GM21423 (cell line): ENCODE measurements at regions not wholly inside any gene's neighbourhood (a gene's known extent, or its start where the extent isn't known, plus 50 kb on each side); places are given as distances from the start of the nearest gene placed in this dataset.
"Not testable (repeated sequence)": the region's sequence is repeated elsewhere in the genome, so short reads cannot be mapped to it uniquely, and the experiment has no call there.

ENCODE experiments used
- ATAC-seq: cut with Tn5 transposase; IDR thresholded peaks from one replicate; pipeline ENCODE4 v1.9.1; 2021; ENCODE audit warnings: mild to moderate bottlenecking, moderate library complexity; ENCODE audit not compliant: unreplicated experiment

DNA sequence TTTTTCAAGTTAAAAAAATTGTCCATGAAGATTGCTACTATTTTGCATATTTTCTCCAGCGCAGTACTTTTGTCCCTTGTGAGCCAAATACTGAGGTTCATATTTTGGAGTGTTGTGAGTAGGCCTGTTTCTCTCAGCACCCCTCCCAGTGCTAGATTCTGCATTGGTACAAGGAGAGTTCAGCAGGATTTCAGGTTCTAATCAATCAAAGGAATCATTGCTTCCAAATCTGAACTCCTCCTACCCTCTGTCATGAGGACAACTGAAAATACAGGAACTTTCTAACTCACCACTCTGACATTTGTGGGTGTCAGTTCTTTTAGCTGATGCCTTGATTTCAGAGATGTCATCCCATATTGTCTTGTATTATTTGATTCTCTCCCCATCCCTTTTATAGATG lies 299.9 kb downstream of the FZD1 start:
- no peak for ATAC-seq

DNA sequence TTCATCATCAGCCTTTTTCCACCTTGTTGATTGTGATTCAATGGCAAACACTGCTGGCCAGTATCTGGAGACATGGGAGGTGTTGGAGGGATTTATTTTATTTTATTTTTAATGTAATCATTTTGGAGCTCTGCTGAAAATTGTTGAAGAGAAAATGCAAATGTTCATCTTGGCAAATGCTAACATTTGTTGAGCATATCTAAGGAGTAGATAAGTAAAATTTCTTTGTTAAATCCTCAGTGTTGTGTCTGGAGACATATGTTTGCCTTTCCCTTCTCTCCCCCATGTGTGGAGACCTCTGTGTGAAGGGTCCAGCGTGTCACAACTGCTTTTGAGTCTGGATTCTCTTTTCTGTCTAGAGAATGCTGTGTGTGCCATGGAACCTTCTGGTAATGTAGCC lies 300.3 kb downstream of the FZD1 start:
- ATAC-seq: no peak

DNA sequence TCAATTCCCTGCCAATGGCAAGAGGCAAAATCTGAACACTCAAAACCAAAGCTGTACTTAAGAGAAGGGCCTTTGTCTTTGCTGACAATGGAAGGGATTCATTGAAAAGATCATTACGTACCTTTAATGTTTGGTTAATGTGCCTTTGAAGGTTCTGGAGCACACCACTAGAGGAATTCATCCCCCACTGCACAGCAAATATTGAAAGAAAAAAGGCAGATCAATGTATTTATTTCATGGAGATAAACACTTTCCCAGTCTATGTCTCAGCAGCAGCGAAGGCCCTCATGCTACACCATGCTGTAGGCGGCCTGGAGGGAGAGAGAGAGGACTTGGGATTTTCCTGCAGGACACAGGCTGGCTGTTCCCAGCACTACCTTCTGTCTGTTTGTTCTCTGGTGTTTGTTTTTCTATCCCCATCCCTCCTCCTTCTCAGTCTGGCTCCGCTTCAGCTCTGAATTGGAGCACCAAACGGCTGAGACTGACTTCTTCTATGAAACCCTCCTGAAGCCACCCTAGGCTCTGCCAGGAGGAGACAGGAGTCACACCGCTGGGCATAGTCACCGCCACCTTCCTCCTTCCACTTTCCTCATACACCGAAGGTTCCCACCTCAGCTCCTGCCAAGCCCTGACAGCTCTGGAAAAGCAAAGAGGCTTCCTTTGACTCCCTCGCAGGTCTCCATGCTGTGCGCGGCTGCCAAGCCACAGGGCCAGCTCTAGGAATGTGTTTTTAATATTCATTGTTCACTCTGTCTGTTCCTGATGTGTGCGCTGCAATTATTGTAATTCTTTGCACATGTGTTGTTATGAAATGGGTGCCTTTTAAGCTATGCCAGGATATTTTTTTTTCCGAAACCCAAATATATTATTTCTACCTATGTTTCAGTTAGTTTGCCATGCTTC lies 301.5 kb downstream of the FZD1 start:
- no peak for ATAC-seq

DNA sequence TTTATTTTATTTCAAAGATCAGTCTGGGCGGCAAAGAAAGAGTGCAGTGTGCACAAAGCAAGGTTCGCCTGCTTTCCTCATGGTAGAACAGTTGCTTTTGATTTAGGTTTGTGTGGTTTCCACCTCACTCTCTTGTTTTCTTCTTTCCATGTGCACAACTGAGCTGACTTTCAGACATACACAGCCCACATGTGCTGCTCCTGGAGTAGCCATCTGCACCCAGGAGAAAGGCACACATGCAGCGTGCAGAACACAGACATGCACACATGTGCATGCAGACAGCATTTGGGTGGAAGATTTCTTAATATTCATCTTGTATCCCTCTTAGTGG lies 302.1 kb downstream of the FZD1 start:
- ATAC-seq: no peak

DNA sequence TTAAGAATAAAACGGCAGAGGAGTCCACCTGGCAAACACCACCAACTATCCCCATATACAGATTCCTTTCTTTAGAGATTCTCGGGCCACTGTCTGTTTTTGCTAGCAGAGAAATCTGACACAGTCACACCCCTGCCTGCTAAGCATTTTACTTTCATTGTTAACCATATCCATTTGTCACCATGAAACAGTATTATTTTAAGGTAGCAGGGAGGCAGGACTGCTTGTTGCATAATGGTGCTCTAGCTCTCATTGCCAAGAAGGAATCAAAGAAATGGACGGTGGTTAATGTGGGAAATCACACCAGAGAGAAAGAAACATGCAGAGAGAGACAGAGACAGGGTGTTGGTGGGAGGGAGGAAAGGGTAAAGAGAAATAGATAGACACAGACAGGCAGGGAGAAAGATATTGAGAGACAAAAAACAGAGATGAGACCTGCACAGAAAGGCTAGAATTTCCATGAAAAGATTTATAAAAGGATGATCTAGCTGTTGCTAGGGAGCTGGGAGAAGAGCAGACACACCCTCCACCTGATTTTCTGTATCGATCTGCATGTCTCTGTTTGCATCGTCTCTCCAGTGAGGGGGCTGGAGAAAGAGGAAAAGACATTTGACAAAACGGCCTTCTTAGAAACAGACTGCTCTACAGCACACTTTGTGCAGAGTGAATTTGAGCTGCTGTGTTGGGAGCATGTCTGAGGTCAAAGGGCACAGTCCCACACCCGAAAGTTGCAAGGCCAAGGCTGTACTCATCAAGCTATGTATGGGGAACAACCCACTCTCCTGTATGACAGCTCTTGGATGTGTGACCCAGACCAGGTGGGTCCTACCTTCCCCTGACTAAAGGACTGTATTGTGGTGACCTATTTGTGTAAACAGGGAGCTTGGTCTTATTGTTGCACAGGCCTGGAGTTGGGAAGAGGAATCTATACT lies 303.1 kb downstream of the FZD1 start:
- no peak for ATAC-seq

DNA sequence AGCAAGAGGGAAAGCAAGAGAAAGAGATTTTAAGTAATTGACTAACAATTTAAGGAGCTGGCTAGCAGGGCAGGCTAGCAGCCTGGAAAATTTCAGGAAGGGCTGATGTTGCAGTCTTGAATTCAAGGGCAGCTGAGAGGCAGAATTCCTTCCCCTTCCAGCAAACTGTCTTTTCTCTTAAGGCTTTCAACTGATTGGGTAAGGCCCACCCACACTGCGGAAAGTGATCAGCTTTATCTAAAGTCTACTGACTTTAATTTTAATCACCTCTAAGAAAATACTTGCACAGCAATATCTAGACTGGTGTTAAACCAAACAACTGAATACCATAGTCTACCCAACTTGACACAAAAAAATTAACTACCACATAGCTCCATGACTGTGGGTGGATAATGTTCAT lies 303.9 kb downstream of the FZD1 start:
- no peak for ATAC-seq

DNA sequence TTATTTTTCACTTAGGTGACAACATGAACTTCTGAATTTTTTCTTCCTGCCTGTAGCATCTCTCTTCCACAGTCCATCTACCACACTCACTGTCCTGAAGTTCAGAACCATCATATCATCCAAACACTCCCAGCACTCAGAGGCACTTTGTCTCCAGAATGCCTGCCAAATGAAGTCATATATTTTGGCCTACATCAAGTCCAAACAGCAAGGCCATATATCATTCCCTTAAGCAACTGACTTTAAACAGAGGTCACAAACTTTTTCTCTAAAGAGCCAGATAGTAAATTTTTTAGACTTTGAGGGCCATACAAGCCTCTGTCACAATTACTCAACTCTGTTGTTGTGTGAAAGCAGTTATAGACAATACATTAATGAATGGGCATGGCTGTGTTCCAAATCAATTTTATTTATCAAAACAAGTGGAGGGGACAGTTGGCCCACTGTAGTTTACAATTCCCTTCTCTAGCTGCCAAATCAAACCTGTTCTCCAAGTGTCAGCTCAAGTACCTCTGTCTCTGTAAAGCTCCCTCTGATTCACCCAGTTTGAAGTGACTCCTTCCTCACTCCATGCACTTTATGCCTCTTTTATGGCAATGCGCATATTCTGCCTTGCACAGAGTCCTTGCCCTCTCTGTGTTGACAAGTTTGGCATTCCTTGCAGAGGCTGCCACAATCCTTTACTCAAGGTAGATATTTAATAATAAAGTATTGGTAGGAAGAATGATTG lies 305.7 kb downstream of the FZD1 start:
- ATAC-seq: no peak

DNA sequence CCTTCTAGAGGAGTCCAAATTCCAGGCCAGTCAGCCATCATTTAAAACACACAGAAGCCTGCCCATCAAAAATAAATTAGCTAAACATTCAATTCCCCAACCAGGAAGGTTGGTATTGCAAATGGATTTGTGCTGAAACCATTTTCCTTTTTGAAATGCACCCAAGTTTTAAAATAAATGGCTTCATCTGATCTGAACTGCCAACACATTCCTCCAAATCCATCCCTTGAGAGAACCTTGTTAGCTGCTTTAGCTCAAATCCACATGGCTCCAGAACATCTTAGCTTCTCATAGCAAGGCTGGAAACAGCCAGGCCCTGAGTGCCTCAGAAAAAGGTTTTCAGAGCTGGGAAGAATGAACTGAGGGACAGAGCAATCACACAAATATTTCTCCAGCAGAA lies 306.3 kb downstream of the FZD1 start:
- no peak for ATAC-seq

DNA sequence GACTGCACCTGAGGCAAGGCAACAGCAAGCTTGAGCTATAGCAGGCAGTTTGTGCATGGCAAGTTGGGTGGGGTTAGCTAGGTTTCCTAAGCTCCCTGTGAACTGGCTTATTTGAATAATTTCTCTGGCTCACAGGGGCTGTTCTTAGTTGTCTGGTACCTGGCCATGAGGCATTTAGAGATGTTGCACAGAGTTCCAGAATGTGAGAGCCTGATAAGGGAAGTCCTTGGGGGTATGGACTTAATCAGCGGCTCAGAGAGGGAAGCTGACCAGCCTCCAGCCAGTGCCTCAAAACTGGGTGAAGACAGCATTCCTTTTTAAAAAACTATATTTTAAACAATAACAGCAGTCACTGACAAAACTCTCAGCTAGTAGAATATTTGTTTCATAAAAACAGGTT lies 307.4 kb downstream of the FZD1 start:
- no peak for ATAC-seq

DNA sequence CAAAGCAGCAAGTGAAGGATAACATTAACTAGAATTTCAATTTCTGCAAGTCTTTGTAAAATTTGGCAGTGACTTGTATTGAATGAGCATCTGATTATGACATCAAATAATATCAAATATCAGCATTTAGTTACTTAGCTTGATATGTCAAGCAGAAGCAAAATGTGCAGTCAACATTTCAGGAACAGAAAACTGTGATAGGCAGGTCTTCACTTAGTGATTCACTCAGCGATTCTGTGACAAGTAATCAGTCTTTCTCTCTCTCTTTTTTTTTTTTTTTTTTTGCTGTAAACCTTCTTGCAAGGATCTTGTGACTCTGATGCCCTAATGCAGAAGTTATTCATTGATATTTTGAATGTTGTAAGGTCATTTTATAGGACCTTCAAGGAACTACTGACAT lies 307.1 kb downstream of the MTERF1 start:
- ATAC-seq: no peak

DNA sequence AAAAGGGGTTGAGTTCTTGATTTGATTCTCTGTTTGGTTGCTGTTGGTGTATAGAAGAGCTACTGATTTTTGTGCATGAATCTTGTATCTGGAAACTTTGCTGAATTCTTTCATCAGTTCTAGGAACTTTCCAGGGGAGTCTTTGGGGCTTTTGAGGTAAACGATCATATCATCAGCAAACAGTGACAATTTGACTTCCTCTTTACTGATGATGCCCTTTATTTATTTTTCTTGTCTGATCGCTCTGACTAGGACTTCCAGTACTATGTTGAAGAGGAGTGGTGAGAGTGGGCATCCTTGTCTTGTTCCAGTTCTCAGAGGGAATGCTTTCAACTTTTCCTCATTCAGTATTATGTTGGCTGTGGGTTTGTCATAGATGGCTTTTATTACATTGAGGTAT lies 304.0 kb downstream of the MTERF1 start:
- ATAC-seq: not testable (repeated sequence)

DNA sequence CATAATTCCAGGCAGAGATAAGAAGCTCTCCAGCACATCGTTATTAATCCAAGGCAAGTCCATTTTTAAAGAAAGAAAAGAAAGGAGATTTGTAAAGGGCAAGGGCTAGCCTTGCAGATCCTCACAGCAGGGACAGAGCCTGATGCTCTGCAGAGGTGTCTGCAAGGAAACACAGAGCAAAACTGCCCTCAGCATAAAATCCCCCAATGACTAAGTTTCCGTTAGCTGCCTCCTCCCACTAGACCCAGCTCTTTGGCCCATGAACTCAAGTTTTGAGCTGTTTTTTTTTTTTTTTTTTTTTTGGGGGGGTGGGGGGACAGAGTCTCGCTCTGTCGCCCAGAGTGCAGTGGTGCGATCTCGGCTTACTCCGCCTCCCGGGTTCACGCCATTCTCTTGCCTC lies 300.7 kb downstream of the MTERF1 start:
- no peak for ATAC-seq

DNA sequence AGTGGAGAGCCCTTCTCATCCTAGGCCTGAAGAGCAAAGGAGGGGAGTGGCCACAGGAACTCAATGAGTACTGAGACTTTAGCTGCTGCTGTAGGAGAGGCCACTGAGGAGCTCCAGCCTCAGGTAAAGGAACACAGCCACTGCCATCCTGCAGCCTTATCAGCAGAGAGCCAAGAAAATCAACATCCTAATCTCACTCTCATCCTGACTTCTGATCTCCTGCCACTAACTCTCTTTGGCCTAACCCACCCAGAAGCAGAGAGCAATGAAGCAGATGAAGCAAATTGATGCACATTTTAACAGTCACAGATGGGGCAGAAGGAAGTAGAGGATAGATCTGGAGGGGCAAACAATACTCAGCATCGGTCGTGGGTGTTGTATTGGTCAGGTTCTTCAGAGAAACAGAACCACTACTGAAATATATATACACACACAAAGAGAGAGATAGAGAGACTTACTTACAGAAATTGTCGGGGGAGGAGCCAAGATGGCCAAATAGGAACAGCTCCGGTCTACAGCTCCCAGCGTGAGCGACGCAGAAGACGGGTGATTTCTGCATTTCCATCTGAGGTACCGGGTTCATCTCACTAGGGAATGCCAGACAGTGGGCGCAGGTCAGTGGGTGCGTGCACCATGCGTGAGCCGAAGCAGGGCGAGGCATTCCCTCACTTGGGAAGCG lies 297.6 kb downstream of the MTERF1 start:
- no peak for ATAC-seq

DNA sequence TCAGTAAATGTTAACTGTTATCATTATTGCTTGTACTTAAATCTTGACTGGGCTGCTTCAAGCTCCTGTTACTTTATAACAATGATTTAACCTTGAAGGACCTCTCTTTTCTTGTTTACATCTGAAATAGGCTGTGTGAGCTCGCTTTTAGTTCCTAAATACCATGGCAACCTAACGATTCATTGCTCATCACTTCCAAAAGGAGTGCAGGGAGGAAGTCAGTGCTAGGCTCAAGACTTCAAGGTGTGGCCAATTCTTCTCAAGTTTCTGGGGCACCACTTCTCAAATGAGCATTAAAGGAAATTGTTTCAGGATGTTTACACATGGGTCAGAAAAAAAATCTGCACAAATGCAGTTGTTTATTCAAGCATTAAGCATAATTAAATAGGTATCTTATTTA lies 284.2 kb downstream of the MTERF1 start:
- no peak for ATAC-seq

DNA sequence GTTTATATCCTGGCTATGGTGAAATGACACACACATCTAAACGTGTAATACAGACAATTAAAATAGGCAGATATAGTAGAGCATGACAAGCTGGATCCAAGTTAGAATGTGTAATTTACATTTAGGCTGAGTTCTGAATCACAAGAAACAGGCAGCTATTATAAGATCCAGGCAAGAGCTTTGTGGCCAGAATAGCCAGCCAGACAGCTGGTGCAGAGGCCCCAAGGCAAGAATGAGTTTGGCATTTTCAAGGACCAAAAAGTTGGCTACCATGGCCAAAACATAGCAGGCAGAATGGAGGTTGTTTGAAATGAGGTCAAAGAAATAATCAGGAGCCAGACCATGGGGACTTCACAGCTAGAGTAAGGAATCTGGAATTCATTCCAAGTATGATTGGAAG lies 281.7 kb downstream of the MTERF1 start:
- ATAC-seq: no peak

DNA sequence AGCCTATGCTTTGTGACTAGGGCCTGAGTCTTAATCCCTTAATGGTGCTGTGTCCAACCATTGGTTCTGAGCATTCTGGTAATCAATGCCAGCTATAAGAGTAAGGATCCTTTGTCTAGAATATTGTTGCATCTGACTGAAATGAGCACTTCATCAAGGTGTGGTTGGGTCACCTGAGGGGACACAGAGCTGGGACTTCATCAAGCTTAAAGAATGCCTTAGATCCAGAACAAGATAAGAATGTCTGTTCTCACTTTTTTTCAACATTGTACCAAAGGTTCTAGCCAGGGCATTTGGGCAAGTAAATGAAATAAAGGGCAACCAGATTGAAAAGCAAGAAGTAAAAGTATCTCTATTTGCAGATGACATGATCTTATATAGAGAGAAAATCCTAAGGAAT lies 280.4 kb downstream of the MTERF1 start:
- no peak for ATAC-seq

DNA sequence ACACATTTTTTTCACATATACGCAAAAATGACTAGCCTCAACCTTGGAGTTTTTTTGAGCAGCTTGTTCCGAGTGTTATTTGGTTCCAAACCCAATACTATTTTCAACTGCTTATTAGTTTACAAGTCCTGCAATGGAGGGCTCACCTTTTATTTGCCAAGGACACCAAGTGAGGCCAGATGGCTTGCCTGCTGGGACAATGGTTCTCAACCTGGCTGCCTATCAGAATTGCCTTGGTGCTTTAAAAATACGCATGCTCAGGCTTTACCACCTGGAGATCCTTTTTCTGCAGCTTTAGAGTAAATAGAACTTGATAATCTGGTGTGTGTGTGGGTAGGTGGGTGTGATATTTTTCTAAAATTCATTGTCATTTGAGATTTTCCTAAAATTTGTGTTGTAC lies 276.8 kb downstream of the MTERF1 start:
- ATAC-seq: no peak

DNA sequence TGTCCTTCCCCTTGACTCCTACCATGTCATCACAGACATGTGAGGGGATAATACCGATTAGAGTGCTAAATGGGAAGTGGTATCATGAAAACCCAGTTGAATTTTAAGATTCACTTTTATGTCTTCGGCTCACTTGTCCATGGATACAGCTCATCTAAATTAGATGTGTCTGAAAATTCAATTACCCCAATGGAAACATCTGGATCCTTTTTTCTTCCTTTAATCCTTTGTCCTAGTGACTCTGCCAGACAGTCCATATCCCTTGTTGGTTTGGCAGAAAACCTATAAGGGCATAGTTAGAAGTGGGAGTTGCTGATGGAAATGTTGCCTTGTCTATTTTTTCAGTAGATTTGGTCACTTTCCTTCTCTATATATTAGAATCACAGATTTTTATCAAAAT lies 271.9 kb downstream of the MTERF1 start:
- ATAC-seq: no peak

DNA sequence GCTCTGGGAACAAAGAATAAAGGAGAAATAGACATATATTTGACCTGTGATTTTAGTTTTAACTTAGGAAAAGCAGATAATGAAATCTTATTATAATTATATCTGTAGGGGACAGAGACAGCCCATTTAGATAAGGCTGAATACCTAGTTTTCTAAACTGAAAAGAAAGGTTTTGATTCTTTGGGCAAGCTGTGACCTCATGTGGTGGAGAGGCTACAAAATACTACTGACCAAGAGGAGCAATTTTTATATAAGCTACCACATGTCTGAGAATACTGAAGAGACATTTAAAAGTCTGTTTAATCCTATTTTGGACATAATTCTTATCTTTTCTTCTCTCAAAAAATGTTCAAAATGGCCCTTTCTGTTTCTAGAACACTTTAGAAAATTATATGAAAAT lies 271.0 kb downstream of the MTERF1 start:
- no peak for ATAC-seq

DNA sequence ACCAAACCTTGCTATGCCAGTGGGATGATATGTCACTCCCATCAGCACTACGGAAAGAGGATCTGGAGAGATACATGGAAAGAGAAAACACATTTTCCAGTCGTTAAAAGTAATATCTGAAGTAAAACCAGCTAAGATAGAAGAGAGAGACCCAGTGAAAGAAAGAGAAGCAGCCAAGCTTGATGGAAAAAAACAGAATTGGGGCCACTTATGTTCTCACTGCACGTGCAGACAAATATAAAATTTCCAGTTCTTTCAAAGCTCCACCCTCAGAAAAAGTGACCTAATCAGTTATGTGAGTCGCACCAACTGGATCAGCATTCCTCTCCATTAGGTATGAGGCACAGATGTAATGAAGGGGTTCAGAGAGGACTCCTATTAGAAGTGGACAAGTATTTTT lies 266.1 kb downstream of the MTERF1 start:
- ATAC-seq: no peak
